DOHH2 (cell line): ENCODE measurements at regions not wholly inside any gene's neighbourhood (a gene's known extent, or its start where the extent isn't known, plus 50 kb on each side); places are given as distances from the start of the nearest gene placed in this dataset.

Experiments
- H3F3A ChIP-seq: fragments of 200-600 bp; sonication (generic), shearing (Covaris generic); 2 replicates; pipeline ENCODE4 v1.6.0; 2016; ENCODE audit warnings: antibody characterized with exemption, mild to moderate bottlenecking; ENCODE audit not compliant: control insufficient read depth, insufficient read depth
- H3K27ac ChIP-seq: fragments of 200-600 bp; sonication (generic); 2 replicates; pipeline ENCODE4 v1.5.1; 2014; ENCODE audit warnings: low read depth, mild to moderate bottlenecking, low read length, moderate library complexity
- H3K27me3 ChIP-seq: fragments of 200-600 bp; sonication (generic); 2 replicates; pipeline ENCODE4 v1.6.1; 2014; ENCODE audit warnings: mild to moderate bottlenecking, low read length, mixed read lengths; ENCODE audit not compliant: control insufficient read depth
- H3K36me3 ChIP-seq: fragments of 200-600 bp; sonication (generic); 2 replicates; pipeline ENCODE4 v1.6.1; 2014; ENCODE audit warnings: mild to moderate bottlenecking, low read length, moderate library complexity, mixed read lengths; ENCODE audit not compliant: control insufficient read depth
- H3K4me1 ChIP-seq: fragments of 200-600 bp; sonication (generic); 2 replicates; pipeline ENCODE4 v1.6.1; 2014; ENCODE audit warnings: mild to moderate bottlenecking, low read length, mixed read lengths; ENCODE audit not compliant: control insufficient read depth
- H3K4me2 ChIP-seq: fragments of 200-600 bp; sonication (generic); 2 replicates; pipeline ENCODE4 v1.6.0; 2014; ENCODE audit warnings: mild to moderate bottlenecking, low read length, moderate library complexity
- H3K4me3 ChIP-seq: fragments of 200-600 bp; sonication (generic); 2 replicates; pipeline ENCODE4 v1.5.1; 2014; ENCODE audit warnings: mild to moderate bottlenecking, low read length, mixed read lengths
- H3K79me2 ChIP-seq: fragments of 200-600 bp; sonication (generic); 2 replicates; pipeline ENCODE4 v1.6.1; 2014; ENCODE audit warnings: mild to moderate bottlenecking, low read length, mixed read lengths; ENCODE audit not compliant: control insufficient read depth
- H3K9me2 ChIP-seq: fragments of 200-600 bp; sonication (generic); replicated peaks from 2 replicates; pipeline ENCODE4 v1.6.1; 2014; ENCODE audit warnings: mild to moderate bottlenecking, low read length, mixed read lengths; ENCODE audit not compliant: control insufficient read depth
- H3K9me3 ChIP-seq: fragments of 200-600 bp; sonication (generic); 2 replicates; pipeline ENCODE4 v1.6.1; 2014; ENCODE audit warnings: antibody characterized with exemption, low read length, mixed read lengths; ENCODE audit not compliant: control insufficient read depth, insufficient read depth
- H4K20me1 ChIP-seq: fragments of 200-600 bp; sonication (generic); 2 replicates; pipeline ENCODE4 v1.6.0; 2014; ENCODE audit warnings: low read depth, mild to moderate bottlenecking, antibody characterized with exemption, low read length, moderate library complexity; ENCODE audit not compliant: control insufficient read depth, insufficient read depth
- CTCF ChIP-seq: fragments of 200-600 bp; sonication (generic); IDR thresholded peaks from one replicate; pipeline ENCODE4 v1.5.1; 2014; ENCODE audit warnings: antibody characterized with exemption, mild to moderate bottlenecking, low read depth, low read length; ENCODE audit not compliant: poor library complexity, severe bottlenecking
- EZH2phosphoT487 ChIP-seq: fragments of 200-600 bp; sonication (generic); IDR thresholded peaks from 2 replicates; pipeline ENCODE4 v1.6.1; 2017; ENCODE audit warnings: borderline replicate concordance, mild to moderate bottlenecking, antibody characterized with exemption, low read length, moderate library complexity, mixed read lengths

GRCh38 chr11:25655636-25656035 lies 676.3 kb upstream of the ANO3 start:
- H3K79me2 ChIP-seq: no peaks in the 10 kb centered on the region
- no peaks in the 10 kb centered on the region for H3K9me2 ChIP-seq
- H3K4me3 ChIP-seq: no peak overlapping the region
- H3K27me3 ChIP-seq: no peaks in the 10 kb centered on the region
- TF ChIP-seq EZH2phosphoT487 (no peak), CTCF (no peak)
- no peaks in the 10 kb centered on the region for H3K36me3 ChIP-seq
- no peaks in the 10 kb centered on the region for H3K4me1 ChIP-seq
- no peaks in the 10 kb centered on the region for H4K20me1 ChIP-seq
- H3K27ac ChIP-seq: no peak overlapping the region
- H3F3A ChIP-seq: peaks cover 3% of the 10 kb centered on the region; the same call in 1 of the 2 replicates
- no peak overlapping the region for H3K4me2 ChIP-seq
- no peaks in the 10 kb centered on the region for H3K9me3 ChIP-seq

- H3K9me2 ChIP-seq: no peaks in the 10 kb centered on the region
- H4K20me1 ChIP-seq: no peaks in the 10 kb centered on the region
- TF ChIP-seq CTCF (no peak), EZH2phosphoT487 (no peak)
- H3K9me3 ChIP-seq: no peaks in the 10 kb centered on the region
- H3K79me2 ChIP-seq: no peaks in the 10 kb centered on the region
- H3K4me3 ChIP-seq: no peak overlapping the region
- H3K4me1 ChIP-seq: no peaks in the 10 kb centered on the region
- no peaks in the 10 kb centered on the region for H3K27me3 ChIP-seq
- no peak overlapping the region for H3K27ac ChIP-seq
- no peak overlapping the region for H3K4me2 ChIP-seq
- H3F3A ChIP-seq: no peaks in the 10 kb centered on the region
- H3K36me3 ChIP-seq: no peaks in the 10 kb centered on the region
Observed at GRCh38 chr11:25658916-25659315, 673.0 kb upstream of the ANO3 start.

- no peaks in the 10 kb centered on the region for H4K20me1 ChIP-seq
- no peak overlapping the region for H3K4me2 ChIP-seq
- no peaks in the 10 kb centered on the region for H3F3A ChIP-seq
- TF ChIP-seq EZH2phosphoT487 (no peak), CTCF (no peak)
- no peaks in the 10 kb centered on the region for H3K27me3 ChIP-seq
- no peak overlapping the region for H3K27ac ChIP-seq
- H3K4me3 ChIP-seq: no peak overlapping the region
- H3K79me2 ChIP-seq: no peaks in the 10 kb centered on the region
- no peaks in the 10 kb centered on the region for H3K36me3 ChIP-seq
- H3K4me1 ChIP-seq: no peaks in the 10 kb centered on the region
- no peaks in the 10 kb centered on the region for H3K9me2 ChIP-seq
- H3K9me3 ChIP-seq: no peaks in the 10 kb centered on the region
Observed at GRCh38 chr11:25659706-25660105, 672.2 kb upstream of the ANO3 start.

GRCh38 chr11:25667871-25668270 lies 664.1 kb upstream of the ANO3 start:
- H3K27me3 ChIP-seq: no peaks in the 10 kb centered on the region
- no peak overlapping the region for H3K27ac ChIP-seq
- TF ChIP-seq EZH2phosphoT487 (no peak), CTCF (no peak)
- H3K36me3 ChIP-seq: no peaks in the 10 kb centered on the region
- no peaks in the 10 kb centered on the region for H3K9me2 ChIP-seq
- H3K9me3 ChIP-seq: no peaks in the 10 kb centered on the region
- no peak overlapping the region for H3K4me3 ChIP-seq
- no peaks in the 10 kb centered on the region for H3F3A ChIP-seq
- no peak overlapping the region for H3K4me2 ChIP-seq
- H3K79me2 ChIP-seq: no peaks in the 10 kb centered on the region
- H4K20me1 ChIP-seq: no peaks in the 10 kb centered on the region
- H3K4me1 ChIP-seq: no peaks in the 10 kb centered on the region
